HG03565 (cell line): ENCODE measurements at regions not wholly inside any gene's neighbourhood (a gene's known extent, or its start where the extent isn't known, plus 50 kb on each side); places are given as distances from the start of the nearest gene placed in this dataset.

Source experiments
- ATAC-seq: cut with Tn5 transposase; IDR thresholded peaks from one replicate; pipeline ENCODE4 v1.9.1; 2021; ENCODE audit warnings: mild to moderate bottlenecking, moderate library complexity; ENCODE audit not compliant: unreplicated experiment

- no peak for ATAC-seq
Observed at GRCh38 chr11:104534278-104534677, 364.0 kb downstream of the CASP12 start.

GRCh38 chr11:104531894-104532293, 366.4 kb downstream of the CASP12 start:
- no peak for ATAC-seq

GRCh38 chr11:104531075-104531474, 367.1 kb upstream of the PDGFD start:
- no peak for ATAC-seq

GRCh38 chr11:104529906-104530305, 366.0 kb upstream of the PDGFD start:
- no peak for ATAC-seq

- ATAC-seq, result no peak
Observed at GRCh38 chr11:104529213-104529612, 365.3 kb upstream of the PDGFD start.

- ATAC-seq, result no peak
Observed at GRCh38 chr11:104526006-104526405, 362.1 kb upstream of the PDGFD start.

DNA sequence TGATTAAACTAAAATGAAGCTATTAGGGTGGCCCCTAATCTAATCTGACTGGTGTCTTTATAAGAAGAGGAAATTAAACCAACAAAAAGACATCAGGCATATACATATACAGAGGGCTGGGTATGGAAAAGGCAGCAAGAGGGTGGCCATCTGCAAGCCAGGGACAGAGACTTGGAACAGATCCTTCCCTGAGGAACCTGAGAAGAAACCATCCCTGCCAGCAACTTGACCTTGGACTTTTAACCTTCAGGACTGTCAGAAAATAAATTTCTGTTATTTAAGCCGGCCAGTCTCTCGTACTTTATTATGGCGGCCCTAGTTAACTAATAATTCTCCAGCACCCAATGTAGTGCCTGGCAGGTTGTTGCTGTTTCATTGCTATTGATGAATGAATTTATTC, 361.5 kb upstream of the PDGFD start:
- ATAC-seq, result no peak

GRCh38 chr11:104524254-104524653, 360.3 kb upstream of the PDGFD start:
- no peak for ATAC-seq

GRCh38 chr11:104523611-104524010, 359.7 kb upstream of the PDGFD start:
- ATAC-seq, result no peak

- ATAC-seq, result no peak
Observed at GRCh38 chr11:104522650-104523049, 358.7 kb upstream of the PDGFD start.

DNA sequence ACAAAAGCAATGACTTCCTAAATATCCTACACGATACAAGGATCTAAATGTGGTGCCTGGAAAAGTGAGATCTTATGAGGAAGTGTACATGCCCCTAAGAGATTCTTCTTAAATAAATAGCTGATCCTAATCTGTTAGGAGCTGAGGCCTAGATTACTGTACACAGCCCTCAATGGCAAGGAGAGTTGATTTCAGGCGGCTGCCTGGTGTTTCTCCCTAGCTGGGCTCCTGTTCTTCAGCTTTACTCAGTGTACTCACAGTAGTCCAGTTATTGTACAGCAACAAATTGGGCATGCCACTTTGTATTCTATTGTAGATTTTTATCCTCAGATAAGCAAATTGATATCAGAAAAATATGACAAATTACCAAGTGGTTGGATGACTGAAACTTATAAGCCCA, 358.2 kb upstream of the PDGFD start:
- no peak for ATAC-seq

- no peak for ATAC-seq
Observed at GRCh38 chr11:104510169-104510568, 346.2 kb upstream of the PDGFD start.

DNA sequence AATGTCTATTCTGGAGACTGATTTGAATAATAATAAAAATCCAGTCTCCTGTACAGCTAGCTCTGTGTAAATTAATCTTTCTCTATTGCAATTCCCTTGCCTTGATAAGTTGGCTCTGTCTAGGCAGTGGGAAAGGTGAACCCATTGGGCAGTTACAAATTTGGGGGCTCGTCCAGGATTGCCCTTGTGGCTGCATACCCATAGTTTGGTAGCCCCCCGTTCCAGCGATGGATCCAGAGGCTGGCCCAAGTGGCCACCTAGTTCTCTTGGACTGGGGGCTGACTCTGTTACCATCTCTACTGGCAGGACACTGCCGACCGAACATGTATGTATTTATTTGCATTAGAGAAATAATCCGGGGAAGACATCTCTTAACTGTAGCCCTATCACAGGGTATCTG, 326.2 kb upstream of the PDGFD start:
- ATAC-seq, result no peak

- ATAC-seq, result no peak
Observed at GRCh38 chr11:104488561-104488960, 324.6 kb upstream of the PDGFD start.

DNA sequence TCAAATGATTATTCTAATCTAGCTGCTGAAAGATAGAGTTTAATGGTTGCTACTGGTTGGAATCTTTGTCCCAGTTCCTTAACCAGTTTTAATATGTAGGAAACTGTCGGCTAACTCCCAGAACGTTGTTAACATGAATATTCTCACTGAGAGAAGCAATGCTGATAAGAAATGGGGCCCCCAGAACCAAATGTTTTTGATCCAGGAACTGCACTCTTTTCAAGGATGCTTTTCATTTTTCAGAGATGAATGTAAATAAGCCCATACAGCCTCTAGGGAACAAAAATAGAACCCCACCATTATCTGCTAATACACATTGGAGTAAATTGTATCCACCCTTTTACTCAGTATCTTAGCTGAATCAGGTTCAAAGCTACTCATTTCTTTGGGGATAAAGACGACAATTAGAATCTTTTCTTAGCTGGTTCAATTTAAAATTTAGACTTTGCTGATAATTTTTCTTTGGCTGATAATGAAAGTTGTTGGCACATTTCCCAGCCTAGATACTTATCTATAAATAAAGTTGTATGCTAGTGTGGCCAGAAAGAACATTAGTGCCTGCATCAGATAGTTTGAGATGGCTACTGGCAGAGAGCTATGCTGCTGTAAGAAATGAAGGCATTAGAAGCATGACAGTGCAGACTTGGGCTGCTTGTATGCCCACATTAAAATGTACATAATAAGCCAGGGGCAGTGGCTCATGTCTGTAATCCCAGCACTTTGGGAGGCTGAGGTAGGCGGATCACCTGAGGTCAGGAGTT, 323.3 kb upstream of the PDGFD start:
- ATAC-seq, result no peak

- ATAC-seq, result no peak
Observed at GRCh38 chr11:104484804-104485554, 321.0 kb upstream of the PDGFD start.

DNA sequence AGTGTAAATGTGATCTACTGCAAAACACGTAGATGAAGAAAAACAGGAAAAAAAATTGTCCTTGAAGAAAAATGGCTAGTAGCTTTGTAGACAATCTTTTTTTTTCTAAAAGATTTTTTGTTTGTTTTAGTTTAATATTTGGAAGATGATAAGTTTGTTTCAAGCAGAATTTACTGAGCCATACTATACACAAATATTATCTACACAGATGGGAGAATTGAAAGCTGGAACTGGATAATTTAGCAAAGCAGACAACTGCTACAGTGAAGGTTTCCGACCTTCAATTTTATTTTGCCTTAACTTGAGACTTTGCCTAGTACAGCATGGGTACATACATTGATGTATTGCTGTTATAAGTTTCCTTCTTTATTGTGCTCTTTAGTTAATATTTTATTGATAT, 313.0 kb upstream of the PDGFD start:
- ATAC-seq, result no peak

- no peak for ATAC-seq
Observed at GRCh38 chr11:104476454-104476853, 312.5 kb upstream of the PDGFD start.

DNA sequence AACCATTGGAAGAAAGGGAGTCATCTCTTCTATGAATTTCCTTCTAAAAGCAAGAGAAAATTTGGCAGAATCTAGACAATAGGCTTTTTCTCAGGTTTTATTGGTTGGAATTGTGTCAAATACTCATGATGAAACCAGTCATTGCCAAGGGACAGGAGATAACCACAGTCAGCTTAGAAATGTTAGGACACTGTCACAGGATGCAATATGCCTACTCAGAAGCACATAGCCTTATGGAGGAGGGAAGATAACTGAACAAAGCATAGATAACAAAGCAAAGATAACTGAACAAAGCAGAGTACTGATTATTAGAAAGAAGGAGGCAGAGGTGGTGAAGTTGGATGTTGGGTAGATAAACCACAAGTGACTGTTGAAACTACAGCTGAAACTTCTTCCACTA, 303.5 kb upstream of the PDGFD start:
- no peak for ATAC-seq

DNA sequence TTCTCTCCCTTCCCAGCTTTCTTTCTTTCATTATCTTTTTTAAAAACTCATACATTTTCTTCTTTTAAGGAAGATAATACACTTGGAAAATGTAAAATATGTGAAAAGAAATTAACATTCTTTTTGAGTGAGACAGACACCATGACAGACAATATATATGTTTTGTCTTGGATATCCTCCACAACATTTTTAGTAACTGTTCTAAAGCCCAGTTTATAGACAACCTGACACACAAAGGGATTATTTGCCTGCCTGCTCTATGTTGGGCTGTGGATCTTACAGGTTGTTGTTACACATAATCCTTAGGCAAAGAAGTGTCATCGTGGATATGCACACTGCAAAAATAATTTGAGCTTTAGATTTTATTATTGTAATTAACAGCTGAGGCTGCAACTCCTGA, 301.4 kb upstream of the PDGFD start:
- no peak for ATAC-seq

DNA sequence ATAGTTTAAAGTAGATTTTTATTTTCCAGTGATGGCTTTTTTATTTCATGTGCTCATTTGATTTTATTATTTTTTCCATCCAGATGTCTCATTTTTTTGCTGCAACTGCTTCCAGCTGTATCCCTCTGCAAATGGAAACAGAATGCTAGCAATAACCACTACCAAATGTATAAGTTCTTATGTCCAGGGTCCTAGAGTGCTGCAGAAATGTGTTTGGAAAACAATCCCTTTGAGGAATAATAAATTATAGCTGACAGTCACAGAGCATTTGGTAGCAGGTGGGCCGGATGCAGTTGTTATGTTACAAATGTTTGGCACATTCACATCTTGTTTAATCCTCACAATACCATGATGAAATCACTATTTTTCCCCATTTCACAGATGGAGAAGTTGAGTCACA, 300.7 kb upstream of the PDGFD start:
- no peak for ATAC-seq

- ATAC-seq, result no peak
Observed at GRCh38 chr11:104462341-104462740, 298.4 kb upstream of the PDGFD start.
